GM23248 (cell line): ENCODE measurements at regions not wholly inside any gene's neighbourhood (a gene's known extent, or its start where the extent isn't known, plus 50 kb on each side); places are given as distances from the start of the nearest gene placed in this dataset.

Source experiments
- EZH2 ChIP-seq: fragments of 200-600 bp; sonication (generic); IDR thresholded peaks from 2 replicates; pipeline ENCODE4 v1.6.1; 2018; ENCODE audit warnings: antibody characterized with exemption, mild to moderate bottlenecking; ENCODE audit not compliant: insufficient read depth, poor library complexity, severe bottlenecking
- EZH2phosphoT487 ChIP-seq: fragments of 200-600 bp; sonication (generic); IDR thresholded peaks from 2 replicates; pipeline ENCODE4 v1.6.1; 2018; ENCODE audit warnings: antibody characterized with exemption, moderate library complexity, mild to moderate bottlenecking, low read depth; ENCODE audit not compliant: insufficient read depth

- TF ChIP-seq EZH2 (no peak), EZH2phosphoT487 (no peak)
These were observed 220.2 kb downstream of the EMX2 start for GRCh38 chr10:117762819-117763172.
